Ovary (tissue), 3 donors: ENCODE measurements at regions not wholly inside any gene's neighbourhood (a gene's known extent, or its start where the extent isn't known, plus 50 kb on each side); places are given as distances from the start of the nearest gene placed in this dataset.

ENCODE experiments used
- EP300 ChIP-seq: sonication (generic); formaldehyde crosslinking; IDR thresholded peaks from one replicate; pipeline ENCODE4 v1.6.1; 2017; ENCODE audit warnings: antibody characterized with exemption
- POLR2A ChIP-seq: fragments of 450-650 bp; IDR thresholded peaks from one replicate; pipeline ENCODE4 v1.6.1; 2017; ENCODE audit warnings: antibody characterized with exemption, mild to moderate bottlenecking, moderate library complexity
- TF ChIP-seq, protein P1 (sequence below), 3 donors: fragments of 450-650 bp in 2 of 3; fragments of 200-600 bp in 1 of 3; IDR thresholded peaks; one replicate each; pipeline versions ENCODE4 v1.5.1 to v1.8.0; 2016 to 2022; ENCODE audit warnings: antibody characterized with exemption in 3 of 3, mild to moderate bottlenecking in 1 of 3
- donor health status: DM: no; HTN: no; CAD: no.

DNA sequence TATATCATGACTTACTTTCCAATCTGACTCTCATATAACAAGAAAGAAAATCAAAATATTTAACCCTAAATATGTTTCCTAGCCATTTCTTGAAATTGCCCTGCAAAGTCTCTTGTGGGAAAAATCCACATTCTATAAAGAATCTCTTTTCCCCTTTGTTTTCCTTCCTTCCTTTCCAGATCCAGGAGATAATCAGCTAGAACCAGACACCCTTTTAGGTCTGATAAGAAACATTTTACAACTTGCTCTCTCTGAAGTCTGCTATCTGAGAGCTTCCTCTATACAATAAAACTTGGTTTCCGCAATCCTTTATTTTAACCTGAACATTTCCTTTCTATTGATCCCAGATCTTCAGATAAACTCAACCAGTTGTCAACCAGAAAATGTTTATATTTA, 100.5 kb upstream of the RNU6-1 start:
- TF ChIP-seq, protein P1, sequence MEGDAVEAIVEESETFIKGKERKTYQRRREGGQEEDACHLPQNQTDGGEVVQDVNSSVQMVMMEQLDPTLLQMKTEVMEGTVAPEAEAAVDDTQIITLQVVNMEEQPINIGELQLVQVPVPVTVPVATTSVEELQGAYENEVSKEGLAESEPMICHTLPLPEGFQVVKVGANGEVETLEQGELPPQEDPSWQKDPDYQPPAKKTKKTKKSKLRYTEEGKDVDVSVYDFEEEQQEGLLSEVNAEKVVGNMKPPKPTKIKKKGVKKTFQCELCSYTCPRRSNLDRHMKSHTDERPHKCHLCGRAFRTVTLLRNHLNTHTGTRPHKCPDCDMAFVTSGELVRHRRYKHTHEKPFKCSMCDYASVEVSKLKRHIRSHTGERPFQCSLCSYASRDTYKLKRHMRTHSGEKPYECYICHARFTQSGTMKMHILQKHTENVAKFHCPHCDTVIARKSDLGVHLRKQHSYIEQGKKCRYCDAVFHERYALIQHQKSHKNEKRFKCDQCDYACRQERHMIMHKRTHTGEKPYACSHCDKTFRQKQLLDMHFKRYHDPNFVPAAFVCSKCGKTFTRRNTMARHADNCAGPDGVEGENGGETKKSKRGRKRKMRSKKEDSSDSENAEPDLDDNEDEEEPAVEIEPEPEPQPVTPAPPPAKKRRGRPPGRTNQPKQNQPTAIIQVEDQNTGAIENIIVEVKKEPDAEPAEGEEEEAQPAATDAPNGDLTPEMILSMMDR (IDR thresholded peaks at IDR 0.05), result no peak
- no peak for TF ChIP-seq POLR2A
- TF ChIP-seq EP300, result no peak
